K562 (cell line): ENCODE measurements at regions not wholly inside any gene's neighbourhood (a gene's known extent, or its start where the extent isn't known, plus 50 kb on each side); places are given as distances from the start of the nearest gene placed in this dataset.

Source experiments
- ATAC-seq: fragments of 200-7000 bp; cut with Tn5 transposase; 3 replicates; pipeline ENCODE4 v1.9.1; 2020; ENCODE audit warnings: moderate library complexity
- BruUV-seq: library from RNA; stranded (reverse); fragments of 400-500 nt; replicated peaks from 2 replicates; lab custom pipeline; 2021; lab: Mats Ljungman, UMichigan
- CTCF ChIA-PET: fragments of 300-600 bp; formaldehyde crosslinking; extraction: SDS; loops from one replicate; lab custom pipeline; 2021; ENCODE audit warnings: low intra/inter-chr PET ratio; lab: Yijun Ruan, JAX
- POLR2A ChIA-PET: fragments of 300-600, 350-650 bp; sonication (Branson Sonifier 250); formaldehyde crosslinking; extraction: SDS; loops from one replicate; lab custom pipeline; 2021; ENCODE audit warnings: antibody characterized with exemption, inconsistent platforms; lab: Yijun Ruan, JAX
- DNase-seq, 4 experiments: peaks; one replicate each; pipeline versions ENCODE4 v3.0.0 to v3.0.0-alpha.2; 2011 to 2018; ENCODE audit warnings: low spot score in 3 of 4, mixed read lengths in 3 of 4; ENCODE audit errors: extremely low read depth in 1 of 4
- FAIRE-seq: peaks from 2 replicates; lab custom pipeline; 2011; peaks lifted over from hg19 to GRCh38; lab: Jason Lieb, UNC
- H2AFZ ChIP-seq: 2 replicates; pipeline ENCODE4 v1.6.0; 2011; ENCODE audit warnings: low read depth, low read length, control low read depth, inconsistent platforms
- H3K27ac ChIP-seq: fragments of 200-600 bp; 3 replicates; pipeline ENCODE4 v1.8.0; 2011; ENCODE audit warnings: low read depth, mild to moderate bottlenecking, control low read depth, inconsistent platforms, low read length, moderate library complexity, mixed read lengths; ENCODE audit errors: extremely low read depth
- H3K27me3 ChIP-seq, 2 experiments: fragments of 300-600 bp in 1 of 2; 2 replicates in 1 of 2; 3 replicates in 1 of 2; pipeline versions ENCODE4 v1.6.0 to v1.8.0; 2011; ENCODE audit warnings: inconsistent platforms in 2 of 2, low read length in 2 of 2, mild to moderate bottlenecking in 1 of 2, mixed read lengths in 1 of 2, moderate library complexity in 1 of 2; ENCODE audit not compliant: control insufficient read depth in 2 of 2, insufficient read depth in 2 of 2
- H3K36me3 ChIP-seq: fragments of 300-600 bp; 3 replicates; pipeline ENCODE4 v1.8.0; 2011; ENCODE audit warnings: mild to moderate bottlenecking, low read length, inconsistent platforms; ENCODE audit not compliant: control insufficient read depth, insufficient read depth
- H3K4me1 ChIP-seq, 2 experiments: fragments of 200-600 bp in 1 of 2; replicated peaks in 1 of 2; 2 replicates in 1 of 2; 3 replicates in 1 of 2; pipeline versions ENCODE4 v1.5.1 to v1.8.0; 2011; ENCODE audit warnings: inconsistent platforms in 2 of 2, low read length in 2 of 2, mild to moderate bottlenecking in 1 of 2, mixed read lengths in 1 of 2, moderate library complexity in 1 of 2; ENCODE audit not compliant: control insufficient read depth in 2 of 2, insufficient read depth in 2 of 2
- H3K4me2 ChIP-seq: 2 replicates; pipeline ENCODE4 v1.6.1; 2011; ENCODE audit warnings: low read length, control low read depth, inconsistent platforms, mixed read lengths; ENCODE audit not compliant: insufficient read depth
- H3K4me3 ChIP-seq: fragments of 200-600 bp; sonication (generic), shearing (Covaris generic); 2 replicates; pipeline ENCODE4 v1.5.1; 2016; ENCODE audit warnings: control low read depth, inconsistent platforms
- H3K79me2 ChIP-seq: fragments of 200-600 bp; 3 replicates; pipeline ENCODE4 v1.8.0; 2011; ENCODE audit warnings: low read length, inconsistent platforms; ENCODE audit not compliant: control insufficient read depth, insufficient read depth
- H3K9ac ChIP-seq, 2 experiments: 2 replicates each; pipeline versions ENCODE4 v1.6.0 to v1.6.1; 2011; ENCODE audit warnings: low read depth in 2 of 2, low read length in 2 of 2, control low read depth in 1 of 2, inconsistent platforms in 1 of 2, mild to moderate bottlenecking in 1 of 2, mixed read lengths in 1 of 2; ENCODE audit not compliant: insufficient read depth in 1 of 2
- H3K9me1 ChIP-seq: one replicate; pipeline ENCODE4 v1.6.0; 2011; ENCODE audit warnings: inconsistent platforms, mild to moderate bottlenecking, low read length, moderate library complexity; ENCODE audit not compliant: control insufficient read depth, insufficient read depth
- H3K9me3 ChIP-seq: replicated peaks from 2 replicates; pipeline ENCODE4 v1.5.1; 2011; ENCODE audit warnings: low read depth, low read length, inconsistent platforms; ENCODE audit not compliant: control insufficient read depth, insufficient read depth
- H4K20me1 ChIP-seq: replicated peaks from 2 replicates; pipeline ENCODE4 v1.6.1; 2011; ENCODE audit warnings: low read length, inconsistent platforms, mixed read lengths; ENCODE audit not compliant: control insufficient read depth, insufficient read depth
- RAD21 ChIP-seq, 2 experiments: fragments of 250-450 bp in 1 of 2; fragments of 450-650 bp in 1 of 2; sonication (Bioruptor Pico) in 1 of 2; formaldehyde crosslinking in 1 of 2; IDR thresholded peaks in 1 of 2; conservative IDR thresholded peaks in 1 of 2; 2 replicates each; pipeline versions ENCODE4 v1.4.0 to v1.8.0; 2020 to 2022; ENCODE audit warnings: mild to moderate bottlenecking in 2 of 2, moderate library complexity in 1 of 2
- WGBS: fragments of 100-300 bp; shearing (Covaris generic); methylation state at CpG from one replicate; pipeline ENCODE4 v1.1.6; 2016; ENCODE audit warnings: low coverage, mixed read lengths; ENCODE audit not compliant: insufficient coverage; ENCODE audit errors: missing lambda C conversion rate; 5-methylcytosine and 5-hydroxymethylcytosine counted together
- in situ Hi-C: fragments of 300-500 bp; cut with MboI; formaldehyde crosslinking; loops from 4 replicates; pipeline ENCODE4 v1.15.0; 2018; ENCODE audit warnings: inconsistent platforms, mixed read lengths
- intact Hi-C: fragments of 100-400 bp; cut with micrococcal nuclease; formaldehyde crosslinking; loops from 2 replicates; pipeline ENCODE4 v1.14.2; 2022
- TF ChIP-seq, protein P1 (sequence below): IDR thresholded peaks from 2 replicates; pipeline ENCODE4 v1.6.1; 2011; ENCODE audit warnings: borderline replicate concordance, low read depth, mild to moderate bottlenecking, moderate library complexity, low read length; ENCODE audit not compliant: insufficient read depth, poor library complexity, severe bottlenecking

DNA sequence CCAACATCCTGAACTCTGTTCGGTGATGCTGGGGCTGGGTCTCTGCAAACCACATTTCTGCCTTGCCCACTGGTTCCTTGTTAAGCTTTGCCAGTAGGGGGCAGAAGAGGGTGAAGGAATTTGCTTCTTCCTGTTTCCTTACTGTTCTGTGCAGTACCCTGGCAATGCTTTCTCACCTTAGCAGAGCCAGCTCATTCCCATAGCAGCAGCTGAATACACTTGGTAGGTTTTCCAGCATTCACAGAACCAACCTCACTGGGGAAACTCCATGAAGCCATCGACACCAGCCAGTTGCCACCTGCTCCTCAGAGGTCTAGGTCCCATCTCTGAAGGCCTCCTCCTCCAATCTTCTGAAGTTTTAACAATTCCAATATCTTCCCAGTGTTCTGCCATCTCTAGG, 308.4 kb downstream of the PDCD6IP start (continued):
- TF ChIP-seq, protein P1, sequence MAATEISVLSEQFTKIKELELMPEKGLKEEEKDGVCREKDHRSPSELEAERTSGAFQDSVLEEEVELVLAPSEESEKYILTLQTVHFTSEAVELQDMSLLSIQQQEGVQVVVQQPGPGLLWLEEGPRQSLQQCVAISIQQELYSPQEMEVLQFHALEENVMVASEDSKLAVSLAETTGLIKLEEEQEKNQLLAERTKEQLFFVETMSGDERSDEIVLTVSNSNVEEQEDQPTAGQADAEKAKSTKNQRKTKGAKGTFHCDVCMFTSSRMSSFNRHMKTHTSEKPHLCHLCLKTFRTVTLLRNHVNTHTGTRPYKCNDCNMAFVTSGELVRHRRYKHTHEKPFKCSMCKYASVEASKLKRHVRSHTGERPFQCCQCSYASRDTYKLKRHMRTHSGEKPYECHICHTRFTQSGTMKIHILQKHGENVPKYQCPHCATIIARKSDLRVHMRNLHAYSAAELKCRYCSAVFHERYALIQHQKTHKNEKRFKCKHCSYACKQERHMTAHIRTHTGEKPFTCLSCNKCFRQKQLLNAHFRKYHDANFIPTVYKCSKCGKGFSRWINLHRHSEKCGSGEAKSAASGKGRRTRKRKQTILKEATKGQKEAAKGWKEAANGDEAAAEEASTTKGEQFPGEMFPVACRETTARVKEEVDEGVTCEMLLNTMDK, result peak; percentile 51

DNA sequence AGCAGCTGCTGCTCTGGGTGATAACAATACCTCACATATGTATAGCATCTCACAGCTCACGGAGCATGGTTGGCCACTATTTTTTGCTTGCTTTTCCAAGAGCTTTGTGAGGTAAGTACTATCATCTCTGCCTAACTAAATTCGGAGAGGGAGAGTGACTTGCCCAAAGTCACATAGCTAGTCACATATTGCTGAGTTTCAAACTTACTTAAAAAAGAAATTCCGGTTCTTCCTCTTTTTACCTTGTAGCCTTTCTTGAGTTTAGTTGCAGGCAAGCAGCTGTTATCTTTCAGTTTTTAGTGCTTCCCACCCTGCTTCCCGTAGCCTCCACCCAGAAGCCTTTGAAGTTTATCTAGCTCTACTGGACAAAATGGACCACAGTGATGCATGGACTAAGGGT, 309.2 kb downstream of the PDCD6IP start:
- POLR2A ChIA-PET, result interaction anchor here (1.0 kb wide), 1 partner anchor 26 kb away, joined by 3 read pairs; no protein-coding TSS in a partner anchor
- intact Hi-C loops, result loop anchor here (5.0 to 10.0 kb wide), 2 partner anchors 153 to 225 kb away; no protein-coding TSS in a partner anchor
- no peak overlapping the region for H3K9ac ChIP-seq

More for the DNA sequence above, 309.2 kb downstream of the PDCD6IP start:
- CTCF ChIA-PET, result no interaction called here
- no TSS peak for BruUV-seq
- H3K9me1 ChIP-seq, result no peaks in the 10 kb centered on the region
- H3K4me2 ChIP-seq, result no peak overlapping the region
- 1% methylated on average over 4 of the region's 4 CpGs for WGBS
- H3K9me3 ChIP-seq, result no peaks in the 10 kb centered on the region
- no peaks in the 10 kb centered on the region for H3K27me3 ChIP-seq
- ATAC-seq, result no peak
- H3K36me3 ChIP-seq, result no peaks in the 10 kb centered on the region
- no peak overlapping the region for H3K4me3 ChIP-seq
- in situ Hi-C loops, result no loop called here
- no peak for DNase-seq
- H3K4me1 ChIP-seq, result no peaks in the 10 kb centered on the region; a peak in 1 of 5 replicates
- no peak overlapping the region for H2AFZ ChIP-seq
- TF ChIP-seq RAD21 (CRISPR knock-in tag; conservative IDR thresholded peaks at IDR 0.05 in 1 of 2, IDR thresholded peaks at IDR 0.05 in 1 of 2), result no peak
- FAIRE-seq, result no peak
- H4K20me1 ChIP-seq, result no peaks in the 10 kb centered on the region
- H3K79me2 ChIP-seq, result no peaks in the 10 kb centered on the region
- no peak overlapping the region for H3K27ac ChIP-seq
